ENCODE measurements at regions not wholly inside any gene's neighbourhood (a gene's known extent, or its start where the extent isn't known, plus 50 kb on each side); places are given as distances from the start of the nearest gene placed in this dataset.

- Histone ChIP-seq H3K36me3 (no peaks in the 10 kb centered on the region), H3K4me3 (no peak overlapping the region), H3K9ac (no peak overlapping the region), H3K9me3 (ENCODE audit: low read depth) (no peaks in the 10 kb centered on the region), H4K20me1 (ENCODE audit: low read depth) (no peaks in the 10 kb centered on the region), H2AFZ (replicated peaks) (no peak overlapping the region), H3K27ac (no peak overlapping the region), H3K79me2 (ENCODE audit: low read depth) (no peaks in the 10 kb centered on the region), H3K4me2 (no peak overlapping the region), H3K27me3 (no peaks in the 10 kb centered on the region), H3F3A (ENCODE audit: low read depth) (no peaks in the 10 kb centered on the region), H3K4me1 (peaks cover 4% of the 10 kb centered on the region)
- DNase-seq (ENCODE audit: low spot score) = no peak
- Mint-ChIP-seq H3K27me3 (ENCODE audit: insufficient read depth, low read depth) (no peaks in the 10 kb centered on the region), H3K36me3 (no peaks in the 10 kb centered on the region), H3K27ac (no peak overlapping the region), H3K9me3 (peaks cover 2% of the 10 kb centered on the region), H3K4me1 (peaks cover 5% of the 10 kb centered on the region), H3K4me3 (no peak overlapping the region)
- no peak for TF ChIP-seq EZH2 (IDR thresholded peaks at IDR 0.05)
- TF ChIP-seq CTCF (IDR thresholded peaks at IDR 0.05) = no peak
- no peak for TF ChIP-seq EZH2phosphoT487 (IDR thresholded peaks at IDR 0.05)
These were observed 134.1 kb downstream of the LURAP1L start for GRCh38 chr9:12908895-12909294.

GRCh38 chr9:12915366-12915954 lies 140.6 kb downstream of the LURAP1L start:
- Histone ChIP-seq H4K20me1 (ENCODE audit: low read depth) (no peaks in the 10 kb centered on the region), H3K4me1 (peaks cover 35% of the 10 kb centered on the region), H3K4me2 (peak overlapping the region; percentile 29), H3K4me3 (no peak overlapping the region), H3K27me3 (no peaks in the 10 kb centered on the region), H3K9ac (no peak overlapping the region), H3K79me2 (ENCODE audit: low read depth) (no peaks in the 10 kb centered on the region), H3F3A (ENCODE audit: low read depth) (peaks cover 12% of the 10 kb centered on the region), H3K36me3 (no peaks in the 10 kb centered on the region), H2AFZ (replicated peaks) (no peak overlapping the region), H3K27ac (peak overlapping the region; percentile 72), H3K9me3 (ENCODE audit: low read depth) (no peaks in the 10 kb centered on the region)
- no peaks in the 10 kb centered on the region for H3K27me3 Mint-ChIP-seq (ENCODE audit: insufficient read depth, low read depth)
- H3K4me1 Mint-ChIP-seq = peaks cover 25% of the 10 kb centered on the region
- H3K27ac Mint-ChIP-seq = peak overlapping the region; percentile 8
- no peaks in the 10 kb centered on the region for H3K36me3 Mint-ChIP-seq
- H3K4me3 Mint-ChIP-seq = no peak overlapping the region
- H3K9me3 Mint-ChIP-seq = peaks cover 2% of the 10 kb centered on the region
- DNase-seq (ENCODE audit: low spot score) = no peak
- no peak for TF ChIP-seq EZH2phosphoT487 (IDR thresholded peaks at IDR 0.05)
- TF ChIP-seq EZH2 (IDR thresholded peaks at IDR 0.05) = no peak
- TF ChIP-seq CTCF (IDR thresholded peaks at IDR 0.05) = no peak

GRCh38 chr9:12916042-12916441 lies 141.2 kb downstream of the LURAP1L start:
- H3K9ac ChIP-seq = no peak overlapping the region
- peak overlapping the region; percentile 29 for H3K4me2 ChIP-seq
- peaks cover 2% of the 10 kb centered on the region for H3K9me3 Mint-ChIP-seq
- peak overlapping the region; percentile 50 for H3K27ac Mint-ChIP-seq
- H3K4me3 ChIP-seq = peak overlapping the region; percentile 12
- no peaks in the 10 kb centered on the region for H3K79me2 ChIP-seq (ENCODE audit: low read depth)
- no peaks in the 10 kb centered on the region for H3K27me3 ChIP-seq
- H3K4me3 Mint-ChIP-seq = no peak overlapping the region
- peak; percentile 92 for DNase-seq (ENCODE audit: low spot score)
- no peaks in the 10 kb centered on the region for H3K36me3 ChIP-seq
- peaks cover 35% of the 10 kb centered on the region for H3K4me1 ChIP-seq
- TF ChIP-seq EZH2phosphoT487 (IDR thresholded peaks at IDR 0.05) (peak; percentile 48), EZH2 (IDR thresholded peaks at IDR 0.05) (no peak)
- H4K20me1 ChIP-seq (ENCODE audit: low read depth) = no peaks in the 10 kb centered on the region
- H2AFZ ChIP-seq (replicated peaks) = no peak overlapping the region
- no peaks in the 10 kb centered on the region for H3K9me3 ChIP-seq (ENCODE audit: low read depth)
- peaks cover 25% of the 10 kb centered on the region for H3K4me1 Mint-ChIP-seq
- H3K27me3 Mint-ChIP-seq (ENCODE audit: insufficient read depth, low read depth) = no peaks in the 10 kb centered on the region
- no peaks in the 10 kb centered on the region for H3K36me3 Mint-ChIP-seq
- H3K27ac ChIP-seq = peak overlapping the region; percentile 72
- H3F3A ChIP-seq (ENCODE audit: low read depth) = peaks cover 12% of the 10 kb centered on the region

- Histone ChIP-seq H3F3A (ENCODE audit: low read depth) (peaks cover 12% of the 10 kb centered on the region), H4K20me1 (ENCODE audit: low read depth) (no peaks in the 10 kb centered on the region), H3K9me3 (ENCODE audit: low read depth) (no peaks in the 10 kb centered on the region), H2AFZ (replicated peaks) (no peak overlapping the region), H3K4me3 (no peak overlapping the region), H3K36me3 (no peaks in the 10 kb centered on the region), H3K79me2 (ENCODE audit: low read depth) (no peaks in the 10 kb centered on the region), H3K27me3 (no peaks in the 10 kb centered on the region), H3K4me2 (no peak overlapping the region), H3K4me1 (peaks cover 25% of the 10 kb centered on the region), H3K27ac (no peak overlapping the region), H3K9ac (no peak overlapping the region)
- TF ChIP-seq EZH2 (IDR thresholded peaks at IDR 0.05) = no peak
- no peak for TF ChIP-seq EZH2phosphoT487 (IDR thresholded peaks at IDR 0.05)
- no peak for TF ChIP-seq CTCF (IDR thresholded peaks at IDR 0.05)
- H3K4me3 Mint-ChIP-seq = no peak overlapping the region
- DNase-seq (ENCODE audit: low spot score) = no peak
- H3K27me3 Mint-ChIP-seq (ENCODE audit: insufficient read depth, low read depth) = peaks cover 2% of the 10 kb centered on the region
- no peaks in the 10 kb centered on the region for H3K9me3 Mint-ChIP-seq
- H3K4me1 Mint-ChIP-seq = peaks cover 29% of the 10 kb centered on the region
- H3K27ac Mint-ChIP-seq = no peak overlapping the region
- H3K36me3 Mint-ChIP-seq = no peaks in the 10 kb centered on the region
These were observed 145.6 kb downstream of the LURAP1L start for GRCh38 chr9:12920437-12920836.
